K562 (cell line): ENCODE measurements at regions not wholly inside any gene's neighbourhood (a gene's known extent, or its start where the extent isn't known, plus 50 kb on each side); places are given as distances from the start of the nearest gene placed in this dataset.

Experiments used
- ATAC-seq: fragments of 200-7000 bp; cut with Tn5 transposase; 3 replicates; pipeline ENCODE4 v1.9.1; 2020; ENCODE audit warnings: moderate library complexity
- BruUV-seq: library from RNA; stranded (reverse); fragments of 400-500 nt; replicated peaks from 2 replicates; lab custom pipeline; 2021; lab: Mats Ljungman, UMichigan
- CTCF ChIA-PET: fragments of 300-600 bp; formaldehyde crosslinking; extraction: SDS; loops from one replicate; lab custom pipeline; 2021; ENCODE audit warnings: low intra/inter-chr PET ratio; lab: Yijun Ruan, JAX
- POLR2A ChIA-PET: fragments of 300-600, 350-650 bp; sonication (Branson Sonifier 250); formaldehyde crosslinking; extraction: SDS; loops from one replicate; lab custom pipeline; 2021; ENCODE audit warnings: antibody characterized with exemption, inconsistent platforms; lab: Yijun Ruan, JAX
- DNase-seq, 4 experiments: peaks; one replicate each; pipeline versions ENCODE4 v3.0.0 to v3.0.0-alpha.2; 2011 to 2018; ENCODE audit warnings: low spot score in 3 of 4, mixed read lengths in 3 of 4; ENCODE audit errors: extremely low read depth in 1 of 4
- FAIRE-seq: peaks from 2 replicates; lab custom pipeline; 2011; peaks lifted over from hg19 to GRCh38; lab: Jason Lieb, UNC
- H2AFZ ChIP-seq: 2 replicates; pipeline ENCODE4 v1.6.0; 2011; ENCODE audit warnings: low read depth, low read length, control low read depth, inconsistent platforms
- H3K27ac ChIP-seq: fragments of 200-600 bp; 3 replicates; pipeline ENCODE4 v1.8.0; 2011; ENCODE audit warnings: low read depth, mild to moderate bottlenecking, control low read depth, inconsistent platforms, low read length, moderate library complexity, mixed read lengths; ENCODE audit errors: extremely low read depth
- H3K27me3 ChIP-seq, 2 experiments: fragments of 300-600 bp in 1 of 2; 2 replicates in 1 of 2; 3 replicates in 1 of 2; pipeline versions ENCODE4 v1.6.0 to v1.8.0; 2011; ENCODE audit warnings: inconsistent platforms in 2 of 2, low read length in 2 of 2, mild to moderate bottlenecking in 1 of 2, mixed read lengths in 1 of 2, moderate library complexity in 1 of 2; ENCODE audit not compliant: control insufficient read depth in 2 of 2, insufficient read depth in 2 of 2
- H3K36me3 ChIP-seq: fragments of 300-600 bp; 3 replicates; pipeline ENCODE4 v1.8.0; 2011; ENCODE audit warnings: mild to moderate bottlenecking, low read length, inconsistent platforms; ENCODE audit not compliant: control insufficient read depth, insufficient read depth
- H3K4me1 ChIP-seq, 2 experiments: fragments of 200-600 bp in 1 of 2; replicated peaks in 1 of 2; 2 replicates in 1 of 2; 3 replicates in 1 of 2; pipeline versions ENCODE4 v1.5.1 to v1.8.0; 2011; ENCODE audit warnings: inconsistent platforms in 2 of 2, low read length in 2 of 2, mild to moderate bottlenecking in 1 of 2, mixed read lengths in 1 of 2, moderate library complexity in 1 of 2; ENCODE audit not compliant: control insufficient read depth in 2 of 2, insufficient read depth in 2 of 2
- H3K4me2 ChIP-seq: 2 replicates; pipeline ENCODE4 v1.6.1; 2011; ENCODE audit warnings: low read length, control low read depth, inconsistent platforms, mixed read lengths; ENCODE audit not compliant: insufficient read depth
- H3K4me3 ChIP-seq: fragments of 200-600 bp; sonication (generic), shearing (Covaris generic); 2 replicates; pipeline ENCODE4 v1.5.1; 2016; ENCODE audit warnings: control low read depth, inconsistent platforms
- H3K79me2 ChIP-seq: fragments of 200-600 bp; 3 replicates; pipeline ENCODE4 v1.8.0; 2011; ENCODE audit warnings: low read length, inconsistent platforms; ENCODE audit not compliant: control insufficient read depth, insufficient read depth
- H3K9ac ChIP-seq, 2 experiments: 2 replicates each; pipeline versions ENCODE4 v1.6.0 to v1.6.1; 2011; ENCODE audit warnings: low read depth in 2 of 2, low read length in 2 of 2, control low read depth in 1 of 2, inconsistent platforms in 1 of 2, mild to moderate bottlenecking in 1 of 2, mixed read lengths in 1 of 2; ENCODE audit not compliant: insufficient read depth in 1 of 2
- H3K9me1 ChIP-seq: one replicate; pipeline ENCODE4 v1.6.0; 2011; ENCODE audit warnings: inconsistent platforms, mild to moderate bottlenecking, low read length, moderate library complexity; ENCODE audit not compliant: control insufficient read depth, insufficient read depth
- H3K9me3 ChIP-seq: replicated peaks from 2 replicates; pipeline ENCODE4 v1.5.1; 2011; ENCODE audit warnings: low read depth, low read length, inconsistent platforms; ENCODE audit not compliant: control insufficient read depth, insufficient read depth
- H4K20me1 ChIP-seq: replicated peaks from 2 replicates; pipeline ENCODE4 v1.6.1; 2011; ENCODE audit warnings: low read length, inconsistent platforms, mixed read lengths; ENCODE audit not compliant: control insufficient read depth, insufficient read depth
- CBX8 ChIP-seq: fragments of 200-600 bp; sonication (generic); IDR thresholded peaks from 2 replicates; pipeline ENCODE4 v1.6.1; 2012; ENCODE audit warnings: borderline replicate concordance, mixed run types, low read depth, mild to moderate bottlenecking, moderate library complexity, mixed read lengths, low read length, control low read depth, inconsistent platforms; ENCODE audit not compliant: poor library complexity, severe bottlenecking; ENCODE audit errors: extremely low read depth
- EWSR1 ChIP-seq: fragments of 450-650 bp; IDR thresholded peaks from 2 replicates; pipeline ENCODE4 v1.6.1; 2018; ENCODE audit warnings: borderline replicate concordance, mild to moderate bottlenecking, low read depth, moderate library complexity; ENCODE audit not compliant: partially characterized antibody
- KDM4B ChIP-seq, 2 experiments: fragments of 450-650 bp in 1 of 2; sonication (generic) in 1 of 2; IDR thresholded peaks; 2 replicates each; pipeline ENCODE4 v1.6.1; 2016 to 2017; ENCODE audit warnings: borderline replicate concordance in 2 of 2, antibody characterized with exemption in 1 of 2, low read depth in 1 of 2, mild to moderate bottlenecking in 1 of 2
- NFIX ChIP-seq: fragments of 250-450 bp; sonication (Bioruptor Pico); IDR thresholded peaks from 2 replicates; pipeline ENCODE4 v1.4.0; 2020; ENCODE audit warnings: low read depth, mild to moderate bottlenecking, moderate library complexity
- PREB ChIP-seq: sonication (generic); formaldehyde crosslinking; IDR thresholded peaks from 2 replicates; pipeline ENCODE4 v1.8.1; 2023; ENCODE audit warnings: mild to moderate bottlenecking, missing genetic modification reagents
- STAT6 ChIP-seq: sonication (generic); formaldehyde crosslinking; IDR thresholded peaks from 2 replicates; pipeline ENCODE4 v1.8.1; 2023; ENCODE audit warnings: mild to moderate bottlenecking, missing genetic modification reagents
- THRB ChIP-seq: fragments of 450-650 bp; formaldehyde crosslinking; conservative IDR thresholded peaks from 2 replicates; pipeline ENCODE4 v1.4.0; 2022; ENCODE audit warnings: mild to moderate bottlenecking, missing genetic modification characterization
- ZNF175 ChIP-seq: fragments of 200-800 bp; sonication (Bioruptor generic); IDR thresholded peaks from 2 replicates; pipeline ENCODE4 v1.6.1; 2016; ENCODE audit warnings: low read depth, mild to moderate bottlenecking, missing genetic modification characterization, missing compliant biosample characterization
- WGBS: fragments of 100-300 bp; shearing (Covaris generic); methylation state at CpG from one replicate; pipeline ENCODE4 v1.1.6; 2016; ENCODE audit warnings: low coverage, mixed read lengths; ENCODE audit not compliant: insufficient coverage; ENCODE audit errors: missing lambda C conversion rate; 5-methylcytosine and 5-hydroxymethylcytosine counted together
- in situ Hi-C: fragments of 300-500 bp; cut with MboI; formaldehyde crosslinking; loops from 4 replicates; pipeline ENCODE4 v1.15.0; 2018; ENCODE audit warnings: inconsistent platforms, mixed read lengths
- intact Hi-C: fragments of 100-400 bp; cut with micrococcal nuclease; formaldehyde crosslinking; loops from 2 replicates; pipeline ENCODE4 v1.14.2; 2022

- TF ChIP-seq KDM4B (IDR thresholded peaks at IDR 0.05; ENCODE audit: borderline replicate concordance in 2 of 2, low read depth in 1 of 2) (no peak), NFIX (CRISPR knock-in tag) (no peak)
- no peaks in the 10 kb centered on the region for H3K79me2 ChIP-seq
- H3K4me3 ChIP-seq = no peak overlapping the region
- H3K4me1 ChIP-seq = no peaks in the 10 kb centered on the region
- H3K9me1 ChIP-seq = no peaks in the 10 kb centered on the region
- intact Hi-C loops (no loop called here), in situ Hi-C loops (no loop called here)
- 0% methylated on average over 5 of the region's 5 CpGs for WGBS
- H2AFZ ChIP-seq = no peak overlapping the region
- FAIRE-seq = no peak
- CTCF ChIA-PET = no interaction called here
- POLR2A ChIA-PET = no interaction called here
- no peaks in the 10 kb centered on the region for H3K27me3 ChIP-seq
- no peak overlapping the region for H3K27ac ChIP-seq
- no peaks in the 10 kb centered on the region for H4K20me1 ChIP-seq
- no peaks in the 10 kb centered on the region for H3K36me3 ChIP-seq
- H3K9me3 ChIP-seq = no peaks in the 10 kb centered on the region
- no peak for DNase-seq
- no peak overlapping the region for H3K9ac ChIP-seq
- no peak for ATAC-seq
- no peak overlapping the region for H3K4me2 ChIP-seq
- no TSS peak for BruUV-seq
Measured at GRCh38 chr5:67537439-67538148, 341.0 kb upstream of the CD180 start.

- H3K9me3 ChIP-seq = no peaks in the 10 kb centered on the region
- H3K4me3 ChIP-seq = no peak overlapping the region
- WGBS = 0% methylated on average over 3 of the region's 3 CpGs
- no peaks in the 10 kb centered on the region for H3K36me3 ChIP-seq
- no peak for ATAC-seq
- H3K27ac ChIP-seq = no peak overlapping the region
- no peak overlapping the region for H2AFZ ChIP-seq
- no peaks in the 10 kb centered on the region for H3K4me1 ChIP-seq
- POLR2A ChIA-PET = no interaction called here
- DNase-seq = no peak
- H3K79me2 ChIP-seq = no peaks in the 10 kb centered on the region
- no peaks in the 10 kb centered on the region for H4K20me1 ChIP-seq
- no peak overlapping the region for H3K4me2 ChIP-seq
- no TSS peak for BruUV-seq
- no peaks in the 10 kb centered on the region for H3K27me3 ChIP-seq
- FAIRE-seq = no peak
- in situ Hi-C loops = no loop called here
- no peak overlapping the region for H3K9ac ChIP-seq
- CTCF ChIA-PET = no interaction called here
- H3K9me1 ChIP-seq = no peaks in the 10 kb centered on the region
- intact Hi-C loops = no loop called here
- TF ChIP-seq PREB (no peak), EWSR1 (no peak), CBX8 (no peak), ZNF175 (CRISPR knock-in tag) (no peak), THRB (CRISPR knock-in tag) (no peak), STAT6 (CRISPR knock-in tag) (no peak)
Measured at GRCh38 chr5:67536866-67537265, 340.3 kb upstream of the CD180 start.
